Liver (tissue), 8 donors: ENCODE measurements at regions not wholly inside any gene's neighbourhood (a gene's known extent, or its start where the extent isn't known, plus 50 kb on each side); places are given as distances from the start of the nearest gene placed in this dataset.
A peak's percentile ranks its signal among the peaks of the same experiment; 100 is the strongest.
"Not testable (repeated sequence)": the region's sequence is repeated elsewhere in the genome, so short reads cannot be mapped to it uniquely, and the experiment has no call there.

Experiments
- DNase-seq: peaks from one replicate; pipeline ENCODE4 v3.0.0-alpha.2; 2017; ENCODE audit warnings: low spot score
- H3K27ac ChIP-seq, 2 donors: one replicate each; pipeline ENCODE4 v1.7.0; 2013; ENCODE audit warnings: inconsistent platforms in 2 of 2, low read length in 2 of 2, control low read depth in 1 of 2, low read depth in 1 of 2, mild to moderate bottlenecking in 1 of 2
- H3K27me3 ChIP-seq, 4 donors: one replicate each; pipeline versions ENCODE4 v1.6.1 to v1.7.0; 2013; ENCODE audit warnings: low read length in 3 of 4, inconsistent platforms in 1 of 4, mild to moderate bottlenecking in 1 of 4, moderate library complexity in 1 of 4; ENCODE audit not compliant: control insufficient read depth in 4 of 4, insufficient read depth in 4 of 4
- H3K36me3 ChIP-seq, 4 donors: one replicate each; pipeline versions ENCODE4 v1.6.1 to v1.7.0; 2013; ENCODE audit warnings: low read length in 3 of 4, mild to moderate bottlenecking in 3 of 4, low read depth in 1 of 4, moderate library complexity in 1 of 4; ENCODE audit not compliant: control insufficient read depth in 4 of 4, insufficient read depth in 3 of 4
- H3K4me1 ChIP-seq, 4 donors: one replicate each; pipeline versions ENCODE4 v1.6.1 to v1.7.0; 2013; ENCODE audit warnings: low read length in 3 of 4, mild to moderate bottlenecking in 3 of 4, moderate library complexity in 1 of 4; ENCODE audit not compliant: control insufficient read depth in 4 of 4, insufficient read depth in 4 of 4
- H3K4me3 ChIP-seq, 3 donors: one replicate each; pipeline versions ENCODE4 v1.6.1 to v1.7.0; 2013; ENCODE audit warnings: low read length in 3 of 3, control low read depth in 1 of 3, low read depth in 1 of 3, mild to moderate bottlenecking in 1 of 3
- H3K9ac ChIP-seq, 2 donors: one replicate each; pipeline ENCODE4 v1.7.0; 2013; ENCODE audit warnings: low read length in 2 of 2, mild to moderate bottlenecking in 2 of 2, moderate library complexity in 2 of 2, control low read depth in 1 of 2, low read depth in 1 of 2
- H3K9me3 ChIP-seq, 4 donors: one replicate each; pipeline versions ENCODE4 v1.6.1 to v1.7.0; 2013; ENCODE audit warnings: low read length in 3 of 4; ENCODE audit not compliant: control insufficient read depth in 4 of 4
- EGR1 ChIP-seq, 2 donors: IDR thresholded peaks; 2 replicates each; pipeline ENCODE4 v1.6.1; 2016 to 2018; ENCODE audit warnings: antibody characterized with exemption in 2 of 2, low read depth in 2 of 2
- FOXA2 ChIP-seq: IDR thresholded peaks from 2 replicates; pipeline ENCODE4 v1.6.1; 2016; ENCODE audit warnings: antibody characterized with exemption
- GABPA ChIP-seq, 2 donors: IDR thresholded peaks in 1 of 2; conservative IDR thresholded peaks in 1 of 2; 2 replicates each; pipeline ENCODE4 v1.6.1; 2016; ENCODE audit warnings: antibody characterized with exemption in 2 of 2, mild to moderate bottlenecking in 1 of 2, moderate library complexity in 1 of 2
- HNF4A ChIP-seq, 2 donors: conservative IDR thresholded peaks; 2 replicates each; pipeline ENCODE4 v1.6.1; 2016; ENCODE audit warnings: antibody characterized with exemption in 2 of 2, mild to moderate bottlenecking in 2 of 2
- HNF4G ChIP-seq: IDR thresholded peaks from 2 replicates; pipeline ENCODE4 v1.6.1; 2016; ENCODE audit warnings: antibody characterized with exemption
- JUND ChIP-seq, 2 donors: IDR thresholded peaks; 2 replicates each; pipeline ENCODE4 v1.6.1; 2016; ENCODE audit warnings: antibody characterized with exemption in 2 of 2
- NR2F2 ChIP-seq: IDR thresholded peaks from 2 replicates; pipeline ENCODE4 v1.6.1; 2016; ENCODE audit warnings: antibody characterized with exemption
- RAD21 ChIP-seq, 2 donors: IDR thresholded peaks; 2 replicates each; pipeline ENCODE4 v1.6.1; 2016; ENCODE audit warnings: antibody characterized with exemption in 2 of 2, mild to moderate bottlenecking in 2 of 2
- YY1 ChIP-seq: IDR thresholded peaks from 2 replicates; pipeline ENCODE4 v1.6.1; 2016; ENCODE audit warnings: antibody characterized with exemption, mild to moderate bottlenecking
- WGBS: extraction: QIAGEN DNeasy Blood & Tissue Kit; methylation state at CpG from one replicate; pipeline ENCODE4 v1.1.7; 2013; 5-methylcytosine and 5-hydroxymethylcytosine counted together
- TF ChIP-seq, protein P1 (sequence below): fragments of 150-350 bp; IDR thresholded peaks from 2 replicates; pipeline ENCODE4 v1.5.1; 2017; ENCODE audit warnings: improper control_type of control experiment, low read depth, low read length; ENCODE audit not compliant: missing input control
- TF ChIP-seq, protein P2 (sequence below): IDR thresholded peaks from 2 replicates; pipeline ENCODE4 v1.6.1; 2016; ENCODE audit warnings: antibody characterized with exemption, mild to moderate bottlenecking
- TF ChIP-seq, protein P3 (sequence below): IDR thresholded peaks from 2 replicates; pipeline ENCODE4 v1.6.1; 2016; ENCODE audit warnings: antibody characterized with exemption
- donor health status: healthy.
- donor health status: healthy.
- donor health status: healthy.
- donor health status: healthy.
- donor health status: healthy.

DNA sequence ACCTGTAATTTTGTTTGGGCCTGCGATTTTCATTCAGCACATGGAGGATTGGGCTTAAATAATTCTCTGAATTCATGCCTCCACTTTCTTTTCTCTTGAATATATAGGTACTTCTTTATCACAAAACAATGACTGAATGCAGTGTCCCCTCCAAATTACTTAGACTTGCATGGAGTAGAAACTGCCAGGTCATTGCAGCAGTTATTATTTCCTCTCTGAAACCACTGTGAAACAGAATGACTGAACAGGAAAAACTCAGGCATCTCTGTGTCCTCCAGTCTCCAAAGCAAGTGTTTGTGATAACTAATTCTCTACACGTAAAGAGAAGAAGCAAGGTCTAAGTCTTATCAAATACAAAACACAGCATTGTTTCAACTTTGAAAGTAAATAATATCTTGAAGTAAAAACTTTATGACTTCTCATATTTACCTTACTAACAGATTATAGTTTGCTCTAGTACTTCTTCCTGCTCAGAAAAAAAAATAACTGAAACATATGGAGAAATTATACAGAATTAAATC, 144.5 kb upstream of the DIAPH2 start:
- H3K27ac ChIP-seq = no peak overlapping the region
- TF ChIP-seq RAD21 (IDR thresholded peaks at IDR 0.05) = no peak
- TF ChIP-seq EGR1 (IDR thresholded peaks at IDR 0.05; ENCODE audit: low read depth in 2 of 2) = no peak
- TF ChIP-seq JUND (IDR thresholded peaks at IDR 0.05) = no peak
- TF ChIP-seq, protein P1, sequence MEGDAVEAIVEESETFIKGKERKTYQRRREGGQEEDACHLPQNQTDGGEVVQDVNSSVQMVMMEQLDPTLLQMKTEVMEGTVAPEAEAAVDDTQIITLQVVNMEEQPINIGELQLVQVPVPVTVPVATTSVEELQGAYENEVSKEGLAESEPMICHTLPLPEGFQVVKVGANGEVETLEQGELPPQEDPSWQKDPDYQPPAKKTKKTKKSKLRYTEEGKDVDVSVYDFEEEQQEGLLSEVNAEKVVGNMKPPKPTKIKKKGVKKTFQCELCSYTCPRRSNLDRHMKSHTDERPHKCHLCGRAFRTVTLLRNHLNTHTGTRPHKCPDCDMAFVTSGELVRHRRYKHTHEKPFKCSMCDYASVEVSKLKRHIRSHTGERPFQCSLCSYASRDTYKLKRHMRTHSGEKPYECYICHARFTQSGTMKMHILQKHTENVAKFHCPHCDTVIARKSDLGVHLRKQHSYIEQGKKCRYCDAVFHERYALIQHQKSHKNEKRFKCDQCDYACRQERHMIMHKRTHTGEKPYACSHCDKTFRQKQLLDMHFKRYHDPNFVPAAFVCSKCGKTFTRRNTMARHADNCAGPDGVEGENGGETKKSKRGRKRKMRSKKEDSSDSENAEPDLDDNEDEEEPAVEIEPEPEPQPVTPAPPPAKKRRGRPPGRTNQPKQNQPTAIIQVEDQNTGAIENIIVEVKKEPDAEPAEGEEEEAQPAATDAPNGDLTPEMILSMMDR = no peak
- TF ChIP-seq, protein P2, sequence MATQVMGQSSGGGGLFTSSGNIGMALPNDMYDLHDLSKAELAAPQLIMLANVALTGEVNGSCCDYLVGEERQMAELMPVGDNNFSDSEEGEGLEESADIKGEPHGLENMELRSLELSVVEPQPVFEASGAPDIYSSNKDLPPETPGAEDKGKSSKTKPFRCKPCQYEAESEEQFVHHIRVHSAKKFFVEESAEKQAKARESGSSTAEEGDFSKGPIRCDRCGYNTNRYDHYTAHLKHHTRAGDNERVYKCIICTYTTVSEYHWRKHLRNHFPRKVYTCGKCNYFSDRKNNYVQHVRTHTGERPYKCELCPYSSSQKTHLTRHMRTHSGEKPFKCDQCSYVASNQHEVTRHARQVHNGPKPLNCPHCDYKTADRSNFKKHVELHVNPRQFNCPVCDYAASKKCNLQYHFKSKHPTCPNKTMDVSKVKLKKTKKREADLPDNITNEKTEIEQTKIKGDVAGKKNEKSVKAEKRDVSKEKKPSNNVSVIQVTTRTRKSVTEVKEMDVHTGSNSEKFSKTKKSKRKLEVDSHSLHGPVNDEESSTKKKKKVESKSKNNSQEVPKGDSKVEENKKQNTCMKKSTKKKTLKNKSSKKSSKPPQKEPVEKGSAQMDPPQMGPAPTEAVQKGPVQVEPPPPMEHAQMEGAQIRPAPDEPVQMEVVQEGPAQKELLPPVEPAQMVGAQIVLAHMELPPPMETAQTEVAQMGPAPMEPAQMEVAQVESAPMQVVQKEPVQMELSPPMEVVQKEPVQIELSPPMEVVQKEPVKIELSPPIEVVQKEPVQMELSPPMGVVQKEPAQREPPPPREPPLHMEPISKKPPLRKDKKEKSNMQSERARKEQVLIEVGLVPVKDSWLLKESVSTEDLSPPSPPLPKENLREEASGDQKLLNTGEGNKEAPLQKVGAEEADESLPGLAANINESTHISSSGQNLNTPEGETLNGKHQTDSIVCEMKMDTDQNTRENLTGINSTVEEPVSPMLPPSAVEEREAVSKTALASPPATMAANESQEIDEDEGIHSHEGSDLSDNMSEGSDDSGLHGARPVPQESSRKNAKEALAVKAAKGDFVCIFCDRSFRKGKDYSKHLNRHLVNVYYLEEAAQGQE = no peak
- no peak for TF ChIP-seq HNF4G
- no peak for TF ChIP-seq YY1
- TF ChIP-seq FOXA2 = no peak
- no peak for TF ChIP-seq NR2F2
- TF ChIP-seq, protein P3, sequence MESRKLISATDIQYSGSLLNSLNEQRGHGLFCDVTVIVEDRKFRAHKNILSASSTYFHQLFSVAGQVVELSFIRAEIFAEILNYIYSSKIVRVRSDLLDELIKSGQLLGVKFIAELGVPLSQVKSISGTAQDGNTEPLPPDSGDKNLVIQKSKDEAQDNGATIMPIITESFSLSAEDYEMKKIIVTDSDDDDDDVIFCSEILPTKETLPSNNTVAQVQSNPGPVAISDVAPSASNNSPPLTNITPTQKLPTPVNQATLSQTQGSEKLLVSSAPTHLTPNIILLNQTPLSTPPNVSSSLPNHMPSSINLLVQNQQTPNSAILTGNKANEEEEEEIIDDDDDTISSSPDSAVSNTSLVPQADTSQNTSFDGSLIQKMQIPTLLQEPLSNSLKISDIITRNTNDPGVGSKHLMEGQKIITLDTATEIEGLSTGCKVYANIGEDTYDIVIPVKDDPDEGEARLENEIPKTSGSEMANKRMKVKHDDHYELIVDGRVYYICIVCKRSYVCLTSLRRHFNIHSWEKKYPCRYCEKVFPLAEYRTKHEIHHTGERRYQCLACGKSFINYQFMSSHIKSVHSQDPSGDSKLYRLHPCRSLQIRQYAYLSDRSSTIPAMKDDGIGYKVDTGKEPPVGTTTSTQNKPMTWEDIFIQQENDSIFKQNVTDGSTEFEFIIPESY = no peak
- no peak for TF ChIP-seq GABPA (IDR thresholded peaks at IDR 0.05 in 1 of 2, conservative IDR thresholded peaks at IDR 0.05 in 1 of 2)
- TF ChIP-seq HNF4A (conservative IDR thresholded peaks at IDR 0.05) = no peak
- whole genome bisulfite sequencing = 57% methylated on average over 2 of the region's 2 CpGs

DNA sequence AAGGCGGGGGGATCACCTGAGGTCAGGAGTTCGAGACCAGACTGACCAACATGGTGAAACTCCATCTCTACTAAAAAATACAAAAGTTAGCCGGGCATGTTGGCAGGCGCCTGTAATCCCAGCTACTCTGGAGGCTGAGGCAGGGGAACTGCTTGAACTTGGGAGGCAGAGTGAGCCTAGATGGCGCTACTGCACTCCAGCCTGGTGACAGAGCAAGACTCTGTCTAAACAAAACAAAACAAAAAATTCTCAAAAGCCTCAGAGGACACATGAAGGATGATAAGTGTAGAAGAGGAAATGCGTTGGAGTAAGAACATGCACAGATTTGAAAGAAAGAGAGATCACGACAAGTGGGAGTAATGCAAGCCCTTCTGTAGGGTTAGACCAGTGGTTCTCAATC, 138.4 kb upstream of the DIAPH2 start:
- H3K27ac ChIP-seq, DNase-seq, H3K4me3 ChIP-seq, H3K36me3 ChIP-seq, H3K4me1 ChIP-seq, H3K9me3 ChIP-seq, H3K9ac ChIP-seq, H3K27me3 ChIP-seq: not testable (repeated sequence)
- 77% methylated on average over 7 of the region's 7 CpGs for WGBS
- peak in 1 of 2 donors; percentile 46 for TF ChIP-seq RAD21 (IDR thresholded peaks at IDR 0.05)

More for the DNA sequence above, 144.5 kb upstream of the DIAPH2 start:
- Histone ChIP-seq H3K4me1 (no peaks in the 10 kb centered on the region), H3K4me3 (no peak overlapping the region), H3K9ac (no peak overlapping the region), H3K27me3 (no peaks in the 10 kb centered on the region), H3K9me3 (no peaks in the 10 kb centered on the region), H3K36me3 (no peaks in the 10 kb centered on the region)
- no peak for DNase-seq
